ENCODE measurements at regions not wholly inside any gene's neighbourhood (a gene's known extent, or its start where the extent isn't known, plus 50 kb on each side); places are given as distances from the start of the nearest gene placed in this dataset.
"Not testable (repeated sequence)": the region's sequence is repeated elsewhere in the genome, so short reads cannot be mapped to it uniquely, and the experiment has no call there.

DNA sequence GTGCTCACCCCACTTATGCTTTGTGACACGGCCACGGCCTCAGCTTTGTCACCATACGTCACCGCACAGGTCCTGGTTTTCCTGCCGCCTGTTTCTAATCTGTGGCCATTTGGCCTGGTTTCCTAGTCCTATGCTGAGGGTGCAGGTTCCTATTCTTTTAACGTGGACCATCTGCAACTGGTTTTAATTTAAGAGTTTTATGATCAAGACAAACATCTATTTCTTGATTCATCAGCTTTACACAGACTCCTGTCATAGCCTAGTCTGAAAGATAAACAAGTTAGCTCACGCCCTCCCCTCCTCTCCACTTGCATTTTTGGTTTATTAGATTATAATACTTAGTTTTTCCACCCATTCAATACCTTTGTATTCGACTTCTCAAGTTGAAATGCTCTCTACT is 97.5 kb upstream of the RPS6KA2 start:
- DNase-seq (ENCODE audit: low spot score), result no peak

DNA sequence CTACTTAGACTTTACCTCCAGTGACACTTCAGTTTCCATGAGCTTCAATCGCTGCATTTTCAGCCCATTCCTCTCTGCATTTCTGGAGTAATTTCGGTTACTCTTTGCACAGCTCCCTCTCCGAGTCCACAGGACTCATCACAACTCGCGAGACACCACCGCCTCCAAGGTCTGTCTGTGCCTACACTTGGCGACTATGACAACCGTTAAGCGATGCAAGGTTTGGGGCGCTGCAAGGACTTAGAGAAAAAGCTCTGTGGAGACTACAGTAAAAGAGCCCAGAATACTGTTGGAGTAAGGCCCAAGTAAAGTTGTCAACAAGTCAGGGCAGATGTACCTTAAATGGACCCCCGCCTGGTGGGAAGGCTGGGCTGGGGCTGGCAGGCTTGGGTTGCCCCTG is 95.7 kb upstream of the RPS6KA2 start:
- DNase-seq (ENCODE audit: low spot score), result no peak

DNA sequence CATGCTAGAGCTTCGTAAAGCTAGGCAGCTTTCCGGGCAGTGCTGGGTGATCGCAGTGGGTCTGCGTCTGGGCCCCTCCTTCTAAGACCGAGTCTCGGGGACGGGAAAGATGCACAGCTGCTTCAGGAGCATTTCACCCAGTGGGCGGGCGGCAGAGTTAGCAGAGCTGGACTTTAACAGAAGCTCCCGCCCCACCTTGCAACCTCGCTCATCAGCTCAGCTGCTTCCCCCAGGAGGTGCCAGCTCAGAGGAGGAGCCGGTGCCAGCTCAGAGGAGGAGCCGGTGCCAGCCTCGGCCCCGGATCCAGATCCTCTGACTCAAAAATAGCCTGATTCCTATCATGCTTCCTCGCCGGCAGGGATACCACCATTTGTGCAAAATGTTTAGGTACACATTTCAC is 94.5 kb upstream of the RPS6KA2 start:
- DNase-seq (ENCODE audit: low spot score), result no peak

DNA sequence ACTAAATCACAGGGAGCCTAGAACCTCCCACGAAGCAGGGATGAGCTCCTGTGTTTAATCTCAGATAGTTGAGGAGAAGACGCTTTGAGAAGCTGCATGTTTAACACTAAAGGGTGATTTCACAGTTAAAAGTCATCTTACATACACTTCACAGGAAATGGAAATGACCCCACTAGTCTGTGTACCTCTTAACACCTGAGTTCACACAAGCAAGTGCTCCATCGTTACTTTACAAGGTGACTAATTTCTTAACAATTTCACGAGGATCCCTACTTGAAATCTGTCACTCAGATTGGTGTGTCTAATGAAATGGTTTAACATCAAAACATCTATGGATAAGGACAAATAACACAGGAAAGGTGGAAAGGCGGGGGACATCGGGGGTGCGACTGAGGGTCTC is 93.8 kb upstream of the RPS6KA2 start:
- no peak for DNase-seq (ENCODE audit: low spot score)

DNA sequence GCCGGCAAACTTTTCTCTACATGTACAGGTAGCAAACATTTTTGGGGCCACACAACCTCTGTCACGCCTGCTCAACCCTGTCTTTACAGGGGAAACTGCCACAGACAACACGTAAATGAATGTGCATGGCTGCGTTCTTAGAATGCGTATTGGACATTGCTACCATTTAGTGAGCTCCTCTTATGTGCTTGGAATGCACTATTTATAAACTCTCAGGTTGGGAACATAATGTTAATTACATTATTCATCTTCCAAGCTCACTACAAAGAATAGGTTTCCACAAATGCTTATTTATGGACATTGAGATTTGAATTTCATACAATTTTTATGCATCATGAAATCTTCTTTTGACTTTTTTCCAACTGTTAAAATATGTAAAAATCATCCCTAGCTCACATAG is 92.0 kb upstream of the RPS6KA2 start:
- no peak for DNase-seq (ENCODE audit: low spot score)

DNA sequence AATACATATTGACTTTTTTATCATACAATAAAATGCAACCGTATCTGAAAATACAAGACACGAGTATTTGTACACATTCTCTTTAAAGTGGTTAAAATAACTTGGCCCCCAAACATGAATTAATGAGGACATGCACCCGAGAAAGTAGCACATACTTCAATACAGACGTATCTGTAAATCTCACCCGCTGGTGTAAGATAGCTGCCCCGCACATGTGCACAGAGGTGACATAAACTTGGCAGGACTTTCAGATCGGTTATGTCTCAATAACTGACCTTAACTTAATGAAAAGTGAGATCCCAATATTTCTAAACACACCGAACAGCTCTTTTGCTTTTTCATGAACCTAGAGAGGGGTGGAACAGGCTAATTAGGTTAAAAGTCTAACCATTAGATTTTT is 91.5 kb upstream of the RPS6KA2 start:
- no peak for DNase-seq (ENCODE audit: low spot score)

DNA sequence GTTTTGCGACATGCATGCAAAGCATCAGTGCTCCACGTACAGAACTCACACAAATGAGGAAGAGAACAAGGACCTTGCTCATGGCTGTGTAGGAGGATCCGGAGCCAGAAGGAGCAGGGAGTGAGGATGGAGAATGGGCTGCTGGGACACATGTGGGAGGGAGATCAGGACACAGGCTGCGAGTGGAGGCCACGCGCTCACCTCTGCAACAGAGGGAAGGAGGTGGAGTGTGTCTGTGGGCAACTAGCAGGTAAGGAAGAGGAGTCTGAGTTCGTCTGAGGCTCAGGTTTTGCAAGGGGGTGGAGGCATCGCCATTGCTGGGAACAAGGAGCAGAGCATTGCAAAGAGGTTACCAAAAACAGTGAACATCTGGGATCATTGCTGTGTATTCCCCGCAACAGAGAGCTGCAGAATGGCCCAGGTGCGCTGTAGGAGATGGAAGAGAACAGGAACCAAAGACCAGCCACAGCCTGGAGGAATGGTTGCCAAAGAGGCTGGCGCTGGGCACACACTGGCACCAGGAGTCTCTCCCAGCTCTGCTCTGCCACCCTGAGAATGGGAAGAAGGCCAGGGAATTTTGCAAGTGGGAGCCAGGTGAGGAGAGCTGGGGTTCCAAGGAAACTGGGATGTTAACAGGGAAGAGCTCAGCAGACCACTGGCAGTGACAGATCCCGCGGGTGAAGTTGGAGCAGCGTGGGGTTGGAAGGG is 90.0 kb upstream of the RPS6KA2 start:
- DNase-seq (ENCODE audit: low spot score), result no peak

DNA sequence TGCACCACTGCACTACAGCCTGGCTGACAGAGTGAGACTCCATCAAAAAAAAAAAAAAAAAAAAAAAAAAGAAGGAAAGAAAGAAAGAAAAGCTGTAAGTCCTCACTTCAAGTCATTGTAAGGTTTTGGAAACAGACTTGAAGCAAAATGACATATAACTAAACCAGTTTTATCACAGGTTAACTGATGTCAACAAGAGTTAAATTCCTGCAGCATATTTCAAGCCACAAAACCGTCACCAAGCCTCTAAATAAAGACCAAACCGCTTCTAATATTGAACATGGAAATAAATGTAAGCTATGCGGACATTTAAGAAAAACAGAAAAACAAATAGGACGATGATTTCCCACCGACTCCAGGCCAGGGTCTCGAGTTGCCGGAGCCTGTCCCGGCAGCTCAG is 88.9 kb upstream of the RPS6KA2 start:
- no peak for DNase-seq (ENCODE audit: low spot score)

DNA sequence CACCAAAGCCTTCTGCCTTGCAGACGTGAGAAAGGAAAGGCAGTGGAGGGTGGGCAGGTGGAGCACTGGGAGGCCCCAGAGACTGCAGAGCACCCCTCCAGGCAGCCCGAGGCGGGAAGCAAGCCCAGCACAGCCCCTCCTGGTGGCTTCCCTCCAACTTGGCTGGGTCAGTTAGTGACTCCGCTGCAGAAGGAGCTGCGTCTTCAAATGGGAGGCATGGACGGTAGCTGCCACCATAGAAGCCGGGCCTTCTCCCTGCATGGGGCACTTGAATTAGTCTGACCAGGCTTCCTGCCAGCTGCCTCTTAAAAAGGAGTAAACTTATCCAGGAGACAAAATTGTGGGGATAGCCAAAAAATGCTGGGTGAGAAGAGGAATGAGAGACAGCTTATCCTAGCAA is 88.0 kb upstream of the RPS6KA2 start:
- DNase-seq (ENCODE audit: low spot score), result no peak

DNA sequence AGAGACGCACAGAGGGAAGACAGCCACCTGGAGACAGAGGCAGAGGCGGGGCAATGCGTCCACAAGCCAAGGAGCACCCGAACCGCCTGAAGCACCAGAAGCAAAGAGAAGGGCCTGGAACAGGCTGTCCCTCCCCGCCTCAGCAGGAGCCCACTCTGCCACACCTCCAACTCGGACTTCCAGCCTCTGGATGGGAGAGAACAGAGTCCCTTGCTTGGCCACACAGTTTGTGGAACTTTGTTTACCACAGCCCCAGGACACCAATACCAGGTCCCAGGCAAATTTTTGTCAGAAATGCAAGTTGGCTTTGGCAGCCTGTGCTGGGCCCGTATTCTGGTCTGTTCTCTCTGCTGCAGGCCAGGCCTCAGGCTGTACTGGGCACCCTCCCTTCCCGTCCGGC is 87.5 kb upstream of the RPS6KA2 start:
- DNase-seq (ENCODE audit: low spot score), result no peak

DNA sequence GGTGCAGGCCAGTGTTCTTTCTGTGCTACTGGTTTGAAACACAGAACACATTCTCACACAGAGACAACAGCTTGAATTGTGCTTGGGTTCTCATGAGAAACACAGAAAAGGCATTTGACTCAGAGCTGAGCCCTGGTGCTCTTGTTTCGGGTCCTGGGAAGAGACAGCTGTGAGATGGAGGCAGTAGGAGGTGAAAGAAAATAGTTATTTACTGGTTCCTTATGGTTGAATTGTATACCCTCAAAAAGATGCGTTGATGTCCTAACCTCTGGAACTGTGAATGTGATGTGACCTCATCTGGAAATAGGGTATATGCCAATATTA is 87.1 kb upstream of the RPS6KA2 start:
- DNase-seq (ENCODE audit: low spot score), result no peak

DNA sequence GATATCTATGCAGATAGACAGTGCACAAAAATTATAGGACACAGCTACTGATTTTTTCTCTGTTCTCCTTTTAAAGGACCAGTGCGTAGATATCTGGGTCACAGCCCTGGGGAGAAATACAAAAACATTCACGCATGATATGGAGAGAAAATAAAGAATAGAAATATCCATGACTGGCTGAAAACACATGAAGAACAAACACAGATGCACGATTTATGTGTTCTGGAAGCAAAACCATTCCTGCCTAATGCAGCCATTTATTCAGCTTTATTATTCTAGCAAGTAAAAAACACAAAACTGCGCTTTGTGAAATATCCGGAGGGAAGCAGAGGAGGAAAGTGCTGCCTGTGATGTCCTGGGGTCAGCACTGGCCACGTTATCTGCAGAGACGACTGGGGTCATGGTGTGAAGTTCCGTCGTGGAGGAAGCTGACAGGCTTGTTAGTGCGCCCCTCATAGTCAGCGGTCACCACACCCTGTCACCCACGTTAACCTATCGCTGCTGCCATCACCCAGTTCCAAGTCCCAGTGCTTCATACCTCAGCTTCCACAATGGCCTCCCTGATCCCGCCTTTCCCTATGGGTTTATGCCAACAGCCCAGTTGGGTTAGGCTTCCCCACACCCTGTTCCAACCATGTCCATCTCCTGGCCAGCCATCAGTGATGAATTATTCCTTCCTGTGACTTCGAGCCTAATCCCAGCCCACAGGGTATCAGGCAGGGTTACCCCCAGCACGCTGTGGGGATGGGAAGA is 86.6 kb upstream of the RPS6KA2 start:
- DNase-seq (ENCODE audit: low spot score), result no peak

DNA sequence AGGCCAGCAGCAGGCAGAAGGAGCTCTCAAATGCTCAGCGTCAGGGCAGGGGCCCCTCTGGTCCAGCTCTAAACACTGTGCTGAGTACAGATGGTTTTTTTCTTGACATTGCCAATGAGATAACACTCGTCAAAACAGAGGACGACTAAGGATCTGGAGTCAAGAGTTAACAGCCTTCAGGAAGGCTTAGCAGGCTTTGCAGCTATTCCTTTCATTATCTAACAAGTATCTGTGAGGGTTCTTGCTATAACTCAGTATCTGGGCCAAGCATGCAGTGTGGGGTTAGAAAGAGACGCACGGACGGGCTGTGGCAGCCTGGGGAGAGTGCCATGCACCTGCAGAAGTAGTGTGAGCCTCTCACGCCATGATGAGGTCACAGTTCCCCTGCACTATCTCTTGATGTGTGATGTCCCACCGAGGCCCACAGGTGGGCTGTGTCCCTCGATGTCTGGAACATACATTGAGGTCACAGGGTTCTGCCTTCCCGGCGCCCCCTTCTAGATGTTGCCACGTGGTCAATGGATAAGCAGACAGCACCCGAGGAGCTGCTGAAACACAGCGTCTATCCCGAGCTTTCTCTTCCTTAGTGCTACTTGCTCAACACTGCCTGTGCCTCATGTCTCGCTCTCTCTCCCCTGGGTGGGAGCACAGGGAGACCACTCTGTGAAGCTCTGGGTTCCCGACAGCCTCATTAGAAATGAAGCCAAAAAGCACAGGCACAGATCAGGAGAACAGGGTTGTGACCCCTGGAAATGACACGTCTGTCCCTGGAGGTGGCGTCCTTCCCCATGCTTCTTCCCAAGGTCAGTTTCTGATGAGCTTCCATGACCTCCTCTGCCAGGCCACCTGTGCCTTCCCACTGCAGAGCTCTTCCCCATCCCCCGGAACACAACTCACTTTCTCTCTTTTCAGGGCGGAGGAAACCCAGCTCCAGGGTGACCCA is 85.5 kb upstream of the RPS6KA2 start:
- no peak for DNase-seq (ENCODE audit: low spot score)

DNA sequence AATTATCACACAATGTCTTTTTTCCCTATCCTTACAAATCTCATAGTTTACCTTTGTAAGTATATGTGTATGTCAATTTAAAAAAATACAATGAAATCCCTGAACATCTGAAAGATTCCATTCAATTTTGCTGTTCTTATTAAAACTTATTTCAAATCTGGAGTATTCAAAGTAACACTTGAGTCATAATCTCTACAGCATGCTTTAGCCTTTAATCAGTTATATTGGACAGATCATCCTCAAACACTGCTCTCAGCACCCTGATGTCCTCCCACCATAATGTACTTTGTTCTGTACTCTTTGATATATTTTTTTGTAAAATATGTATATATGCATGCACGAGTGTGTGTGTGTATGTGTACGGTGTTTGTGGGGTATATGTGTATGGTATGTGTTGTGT is 83.0 kb upstream of the RPS6KA2 start:
- DNase-seq (ENCODE audit: low spot score), result no peak

DNA sequence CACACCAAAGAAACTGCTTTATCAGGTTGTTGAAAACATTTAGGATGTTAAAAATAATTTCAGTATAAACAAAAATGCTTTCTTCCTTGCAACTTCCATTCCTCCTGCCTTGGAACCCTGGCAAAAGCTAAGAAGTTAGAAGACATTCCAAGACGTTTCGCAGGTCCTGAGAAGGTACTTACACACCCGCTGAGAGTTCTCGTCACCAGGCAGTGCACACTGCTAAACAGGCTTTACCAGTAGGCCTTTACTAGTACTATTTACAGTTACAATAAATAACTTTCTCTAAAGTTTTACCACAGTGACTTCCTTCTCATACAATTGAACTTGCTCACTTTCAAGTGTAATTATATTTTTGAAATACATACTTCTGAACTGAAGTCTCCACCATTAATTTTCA is 81.4 kb upstream of the RPS6KA2 start:
- no peak for DNase-seq (ENCODE audit: low spot score)

DNA sequence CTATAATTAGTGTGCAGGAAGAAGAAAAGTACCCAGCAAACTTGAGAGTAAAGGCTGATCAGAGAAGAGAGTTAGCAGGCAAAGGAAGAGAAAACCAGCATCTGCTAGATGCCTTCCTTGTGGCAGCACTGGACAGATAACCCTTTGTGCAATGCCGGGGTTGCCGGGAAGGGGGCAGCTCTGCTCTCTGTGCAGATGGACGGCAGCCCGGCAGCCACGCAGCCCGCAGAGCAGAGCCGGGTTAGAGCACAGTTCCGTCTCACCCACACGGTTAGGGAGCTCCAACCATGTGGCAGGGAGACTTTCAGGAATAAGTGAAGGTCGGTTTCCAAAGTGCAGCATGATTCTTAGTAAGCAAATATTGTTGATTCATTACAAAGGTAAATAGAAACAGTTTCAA is 80.0 kb upstream of the RPS6KA2 start:
- peak; percentile 33 for DNase-seq (ENCODE audit: low spot score)

DNA sequence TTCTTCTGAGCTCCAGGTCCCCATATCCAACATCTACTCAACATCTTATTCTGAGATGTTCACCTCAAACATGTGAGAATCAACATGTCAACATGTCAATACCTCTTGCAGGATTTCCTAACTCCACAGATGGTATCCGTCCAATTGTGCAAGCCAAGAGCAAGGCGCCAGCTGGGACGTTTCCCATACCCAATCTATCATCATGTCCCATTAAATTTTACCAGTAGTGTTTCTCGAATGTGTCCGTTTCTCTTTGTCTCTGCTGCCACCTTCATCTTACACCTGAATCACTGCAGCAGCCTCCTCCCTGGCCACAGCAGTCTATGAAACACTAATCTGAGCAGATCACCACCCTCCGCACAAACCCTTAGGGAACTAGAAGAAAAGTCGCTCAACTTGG is 78.0 kb upstream of the RPS6KA2 start:
- DNase-seq (ENCODE audit: low spot score), result no peak

DNA sequence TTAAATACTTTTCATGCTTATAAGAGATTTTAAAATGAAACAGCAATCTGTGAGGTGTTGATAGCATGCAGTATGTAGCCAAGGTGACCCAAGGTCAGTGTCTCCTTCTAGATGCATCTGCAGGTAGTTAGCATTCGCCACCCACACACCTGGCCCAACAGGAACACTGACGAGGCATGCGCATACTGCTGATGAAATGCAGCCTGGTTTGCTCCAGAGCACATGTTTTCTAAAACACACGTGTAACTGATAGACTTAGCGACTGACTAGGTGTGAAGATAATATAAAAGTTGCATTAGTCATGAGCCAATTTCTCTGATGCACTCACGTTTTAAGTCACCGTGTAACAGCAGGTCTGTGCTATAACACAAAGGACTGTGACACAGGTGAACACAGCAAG is 77.1 kb upstream of the RPS6KA2 start:
- DNase-seq (ENCODE audit: low spot score), result no peak

DNA sequence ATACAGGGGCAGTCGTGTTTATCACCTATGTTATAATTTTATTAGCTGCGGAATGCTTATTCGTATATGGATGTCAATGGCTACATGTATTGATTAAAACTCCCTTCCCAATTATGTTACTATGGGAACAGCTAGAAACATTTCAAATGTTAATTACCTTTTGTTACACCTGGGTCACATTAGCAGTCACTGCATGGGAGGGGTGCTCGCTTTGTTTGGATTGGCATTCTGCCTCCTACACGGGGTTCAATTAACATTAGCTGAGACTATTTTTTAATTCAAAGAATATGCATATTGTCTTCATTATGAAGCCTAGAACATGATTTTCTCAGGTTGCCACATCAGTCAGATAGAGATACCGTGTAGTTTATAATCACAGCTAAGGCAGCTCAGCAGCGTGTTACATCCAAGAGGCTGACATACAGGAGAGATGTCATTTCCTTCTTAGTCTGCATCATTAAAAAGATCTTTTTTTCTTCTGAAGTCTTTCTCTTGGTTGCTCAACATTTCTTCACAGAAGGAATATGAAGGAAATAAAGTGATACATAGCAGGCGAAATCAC is 76.2 kb upstream of the RPS6KA2 start:
- no peak for DNase-seq (ENCODE audit: low spot score)

DNA sequence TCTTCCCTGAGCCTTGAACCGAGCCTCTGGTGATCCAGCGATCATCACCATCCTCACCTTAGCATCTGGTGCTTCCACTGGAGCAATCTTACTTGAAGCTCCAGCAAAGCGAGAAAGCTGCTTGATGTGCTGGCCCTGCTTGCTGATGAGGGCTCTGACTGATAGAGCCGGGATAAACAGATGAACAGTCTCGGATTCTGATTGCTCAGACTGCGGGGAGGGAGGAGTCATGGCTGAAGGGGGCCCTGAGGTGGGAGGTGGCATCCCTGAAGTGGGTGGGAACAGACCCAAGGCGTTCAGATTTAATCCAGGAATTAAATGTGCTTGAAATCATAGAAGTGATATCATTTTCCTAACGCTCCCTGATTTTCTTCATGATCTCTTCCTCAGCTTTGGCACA is 74.4 kb upstream of the RPS6KA2 start:
- DNase-seq (ENCODE audit: low spot score), result not testable (repeated sequence)

DNA sequence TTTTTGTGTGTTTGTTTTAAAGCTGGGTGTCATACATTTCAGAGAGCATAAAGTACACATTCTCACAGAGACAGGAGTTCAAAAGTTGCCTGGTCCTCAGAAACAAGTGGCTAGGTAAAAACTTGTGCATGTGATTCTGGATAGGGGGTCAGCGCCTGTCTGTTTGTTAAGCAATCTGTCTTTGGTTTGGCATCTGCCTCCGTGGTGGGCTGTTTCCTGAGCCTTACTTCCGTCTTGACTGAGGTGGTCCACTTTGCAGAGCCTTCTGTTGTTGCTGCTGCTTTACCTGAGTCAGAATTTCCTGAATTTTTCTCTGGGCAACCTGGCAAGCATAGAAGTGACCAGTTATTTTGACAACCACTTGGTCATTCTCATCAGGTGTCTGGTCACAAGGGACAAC is 73.8 kb upstream of the RPS6KA2 start:
- DNase-seq (ENCODE audit: low spot score), result not testable (repeated sequence)

DNA sequence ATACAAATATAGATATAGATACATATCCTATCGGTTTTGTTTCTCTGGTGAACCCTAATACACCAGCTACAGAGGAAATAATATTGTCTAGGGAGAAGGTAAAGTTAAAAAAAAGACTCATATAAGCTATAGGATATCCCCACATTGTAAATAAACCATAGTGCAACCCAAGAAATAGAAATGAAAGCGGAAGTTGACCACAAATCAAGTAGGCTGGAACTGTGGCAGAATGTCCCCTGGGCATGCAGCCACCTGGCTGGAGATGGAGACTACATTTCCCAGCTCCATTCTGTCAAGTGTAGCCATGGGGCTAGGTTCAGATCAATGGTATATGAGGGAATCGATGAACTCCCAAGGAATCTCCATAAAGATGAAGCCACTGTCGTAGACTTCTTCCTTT is 70.1 kb upstream of the RPS6KA2 start:
- DNase-seq (ENCODE audit: low spot score), result no peak

DNA sequence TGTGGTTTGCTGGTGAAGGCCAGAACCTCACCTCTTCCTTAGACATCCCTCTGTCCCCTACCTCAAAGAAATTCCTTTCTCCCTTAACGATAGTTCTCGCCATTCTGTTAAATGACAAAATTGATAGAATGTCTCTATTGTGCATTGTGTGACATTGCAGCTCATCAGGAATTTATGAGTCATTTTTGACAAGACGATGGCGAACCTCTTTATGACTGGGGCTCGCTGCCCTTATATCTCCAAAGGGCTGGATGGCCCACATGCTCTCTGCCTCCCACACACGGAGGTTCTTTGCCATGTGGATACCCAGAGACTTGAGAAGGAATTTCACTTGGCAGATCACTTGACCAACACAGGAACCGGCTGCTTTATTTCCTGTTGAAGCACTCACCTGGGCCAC is 66.8 kb upstream of the RPS6KA2 start:
- no peak for DNase-seq (ENCODE audit: low spot score)

Measured in GM03348 (cell line).